SU-DHL-6 (cell line): ENCODE measurements at regions not wholly inside any gene's neighbourhood (a gene's known extent, or its start where the extent isn't known, plus 50 kb on each side); places are given as distances from the start of the nearest gene placed in this dataset.
"Not testable (repeated sequence)": the region's sequence is repeated elsewhere in the genome, so short reads cannot be mapped to it uniquely, and the experiment has no call there.

Source experiments
- H2AFZ ChIP-seq: fragments of 200-600 bp; sonication (generic); 2 replicates; pipeline ENCODE4 v1.6.1; 2014; ENCODE audit warnings: low read depth, mild to moderate bottlenecking, moderate library complexity, mixed read lengths, antibody characterized with exemption, low read length; ENCODE audit not compliant: severe bottlenecking
- H3F3A ChIP-seq: fragments of 200-600 bp; shearing (Covaris generic); 2 replicates; pipeline ENCODE4 v1.6.0; 2016; ENCODE audit warnings: antibody characterized with exemption, mild to moderate bottlenecking; ENCODE audit not compliant: insufficient read depth
- H3K27ac ChIP-seq: fragments of 200-600 bp; sonication (generic); 2 replicates; pipeline ENCODE4 v1.5.1; 2016; ENCODE audit warnings: low read depth, mild to moderate bottlenecking, low read length, moderate library complexity, mixed read lengths
- H3K27me3 ChIP-seq: fragments of 200-600 bp; sonication (generic), shearing (Covaris generic); 2 replicates; pipeline ENCODE4 v1.6.0; 2014; ENCODE audit warnings: mild to moderate bottlenecking, low read length
- H3K36me3 ChIP-seq: fragments of 200-600 bp; sonication (generic); 2 replicates; pipeline ENCODE4 v1.6.1; 2014; ENCODE audit warnings: mild to moderate bottlenecking, low read length, mixed read lengths
- H3K4me2 ChIP-seq: fragments of 300-600, 200-600 bp; shearing (Covaris generic), sonication (generic); 2 replicates; pipeline ENCODE4 v1.6.0; 2014; ENCODE audit warnings: low read length, low read depth, mild to moderate bottlenecking; ENCODE audit not compliant: poor library complexity, severe bottlenecking
- H3K4me3 ChIP-seq: fragments of 200-600 bp; sonication (generic); 2 replicates; pipeline ENCODE4 v1.5.1; 2014; ENCODE audit warnings: antibody characterized with exemption, low read length, mild to moderate bottlenecking, mixed read lengths; ENCODE audit not compliant: insufficient read depth, poor library complexity, severe bottlenecking
- H3K79me2 ChIP-seq: fragments of 200-600 bp; sonication (generic); 2 replicates; pipeline ENCODE4 v1.6.1; 2014; ENCODE audit warnings: mild to moderate bottlenecking, low read length, moderate library complexity; ENCODE audit not compliant: insufficient read depth
- H3K9ac ChIP-seq: fragments of 200-600 bp; sonication (generic); 2 replicates; pipeline ENCODE4 v1.7.0; 2014; ENCODE audit warnings: mild to moderate bottlenecking, low read length
- H3K9me2 ChIP-seq: fragments of 200-600 bp; sonication (generic); replicated peaks from 2 replicates; pipeline ENCODE4 v1.6.1; 2014; ENCODE audit warnings: low read length; ENCODE audit not compliant: insufficient read depth
- H3K9me3 ChIP-seq: fragments of 200-600 bp; sonication (generic); 2 replicates; pipeline ENCODE4 v1.6.1; 2014; ENCODE audit warnings: low read length, mixed read lengths; ENCODE audit not compliant: insufficient read depth
- H4K20me1 ChIP-seq: fragments of 200-600 bp; sonication (generic); 2 replicates; pipeline ENCODE4 v1.6.1; 2014; ENCODE audit warnings: low read depth, mild to moderate bottlenecking, antibody characterized with exemption, low read length, moderate library complexity, mixed read lengths

DNA sequence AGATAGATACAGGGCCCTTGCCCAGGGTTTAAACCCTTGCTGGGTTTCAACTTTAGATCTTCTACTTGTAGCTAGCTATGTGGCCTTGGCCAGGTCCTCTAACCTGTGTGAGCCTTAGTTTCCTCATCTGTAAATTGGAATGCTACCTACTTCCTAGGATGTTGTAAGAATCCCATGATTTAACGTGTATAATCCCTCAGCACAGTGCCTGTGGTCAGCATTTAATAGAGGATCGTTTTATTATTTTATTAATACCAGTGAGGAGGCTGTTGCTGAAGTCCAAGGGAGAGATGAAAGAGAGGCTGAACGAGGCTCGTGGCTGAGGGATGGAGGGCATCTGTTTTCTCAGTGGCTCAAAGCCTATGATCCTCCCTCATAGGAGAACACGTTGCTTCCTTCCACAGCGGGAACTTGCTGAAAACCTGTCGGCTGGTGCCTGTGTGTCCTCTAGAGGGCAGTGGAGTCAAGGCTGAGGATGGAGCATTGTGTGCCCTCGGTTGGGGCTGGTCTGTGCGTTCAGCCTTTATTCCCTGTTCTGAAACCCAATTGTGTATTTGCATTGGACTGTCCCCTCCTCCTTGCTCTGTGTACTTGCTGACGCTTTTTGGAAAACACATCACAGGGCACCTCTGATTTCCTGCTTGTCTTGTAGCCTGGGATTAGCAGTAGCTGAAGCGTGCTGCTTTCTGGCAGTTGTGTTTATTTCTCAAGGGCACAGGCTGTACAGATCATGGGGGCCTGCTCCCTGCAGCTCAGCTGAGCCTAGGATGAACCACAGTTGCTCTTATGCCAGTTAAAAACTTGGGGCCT is 104.3 kb downstream of the PROP1 start:
- not testable (repeated sequence) for H3K4me2 ChIP-seq, H3K9me3 ChIP-seq, H2AFZ ChIP-seq, H3K36me3 ChIP-seq, H3K4me3 ChIP-seq, H3F3A ChIP-seq, H3K9me2 ChIP-seq, H3K9ac ChIP-seq, H3K79me2 ChIP-seq, H3K27me3 ChIP-seq, H3K27ac ChIP-seq, H4K20me1 ChIP-seq

DNA sequence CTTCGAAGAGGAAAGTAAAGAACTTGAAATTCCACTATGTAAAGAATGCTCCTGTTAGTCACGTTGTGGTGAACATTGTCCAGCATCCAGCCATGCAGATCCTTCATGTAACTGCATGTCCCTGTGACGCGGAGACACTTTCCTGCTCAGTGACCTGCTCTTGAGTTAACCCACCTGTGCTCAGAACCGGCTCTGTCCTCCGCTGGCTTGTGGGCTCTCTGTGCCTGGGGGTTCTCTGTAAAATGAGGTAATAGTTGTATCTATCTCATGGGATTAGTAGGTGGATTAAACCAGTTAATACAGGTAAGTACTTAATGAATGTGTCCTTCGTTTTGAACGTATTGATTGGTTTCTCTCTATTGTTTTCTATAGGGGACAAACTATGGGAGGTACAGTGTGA is 100.6 kb upstream of the FAM153A start:
- not testable (repeated sequence) for H3K4me2 ChIP-seq, H3K9me2 ChIP-seq, H3K79me2 ChIP-seq, H4K20me1 ChIP-seq, H3K9me3 ChIP-seq, H3K4me3 ChIP-seq, H2AFZ ChIP-seq, H3F3A ChIP-seq, H3K36me3 ChIP-seq, H3K27ac ChIP-seq, H3K9ac ChIP-seq, H3K27me3 ChIP-seq

DNA sequence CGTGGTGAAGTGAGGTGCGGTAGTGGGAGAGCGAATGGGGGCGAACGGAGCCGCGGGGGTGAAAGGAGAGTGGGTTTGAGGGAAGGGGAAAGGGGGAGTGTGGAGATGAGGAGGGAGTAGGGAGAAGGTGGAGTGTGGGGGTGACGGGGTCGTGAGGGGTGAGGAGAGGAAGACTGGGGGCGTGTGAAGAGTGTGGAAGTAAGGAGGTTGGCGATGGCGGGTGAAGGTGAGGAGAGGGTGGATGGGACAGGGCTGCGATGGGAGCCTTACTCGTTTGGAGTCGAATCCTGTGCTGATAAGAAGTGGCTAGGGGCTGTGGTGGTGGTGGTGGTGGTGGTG is 93.2 kb upstream of the FAM153A start:
- H3K4me3 ChIP-seq: peak overlapping the region; percentile 45
- not testable (repeated sequence) for H4K20me1 ChIP-seq
- peak overlapping the region; percentile 41 for H3K4me2 ChIP-seq

DNA sequence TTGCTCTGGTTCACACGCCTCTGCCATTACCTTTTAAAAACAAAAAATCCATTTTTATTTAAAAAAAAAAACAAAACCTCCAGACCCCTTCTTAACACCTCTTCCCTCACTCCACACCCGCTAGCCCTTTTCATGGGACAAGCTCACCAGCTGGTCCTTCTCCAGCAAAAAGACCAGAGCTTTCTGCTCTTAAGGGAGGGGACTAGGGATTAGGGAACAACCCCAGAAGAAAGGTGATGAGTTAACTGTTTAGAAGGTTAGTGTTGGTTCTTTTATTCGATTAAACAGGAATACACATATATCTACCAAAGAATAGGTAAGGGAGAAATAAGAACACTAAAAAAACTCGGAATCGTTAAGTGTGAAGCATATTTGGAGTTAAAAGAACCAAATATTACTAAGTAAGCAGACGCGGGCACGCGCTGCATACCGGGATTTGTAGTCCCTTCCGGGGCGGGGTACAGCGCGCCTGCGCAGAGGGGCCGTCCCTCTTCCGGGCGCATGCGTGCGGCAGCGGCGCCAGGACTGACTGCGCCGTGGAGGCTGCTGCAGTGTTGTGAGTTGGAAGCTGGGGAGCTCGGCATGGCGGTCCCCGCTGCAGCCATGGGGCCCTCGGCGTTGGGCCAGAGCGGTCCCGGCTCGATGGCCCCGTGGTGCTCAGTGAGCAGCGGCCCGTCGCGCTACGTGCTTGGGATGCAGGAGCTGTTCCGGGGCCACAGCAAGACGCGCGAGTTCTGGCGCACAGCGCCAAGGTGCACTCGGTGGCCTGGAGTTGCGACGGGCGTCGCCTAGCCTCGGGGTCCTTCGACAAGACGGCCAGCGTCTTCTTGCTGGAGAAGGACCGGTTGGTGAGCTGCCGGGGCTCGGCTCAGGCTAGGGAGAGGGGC is 92.6 kb upstream of the FAM153A start:
- not testable (repeated sequence) for H2AFZ ChIP-seq, H3F3A ChIP-seq, H3K27ac ChIP-seq, H3K9me2 ChIP-seq, H4K20me1 ChIP-seq, H3K79me2 ChIP-seq, H3K36me3 ChIP-seq, H3K27me3 ChIP-seq, H3K9me3 ChIP-seq
- H3K4me3 ChIP-seq: peak overlapping the region; percentile 42
- H3K9ac ChIP-seq: peak overlapping the region; percentile 41; the same call in 1 of the 2 replicates
- peak overlapping the region; percentile 46 for H3K4me2 ChIP-seq

More for the DNA sequence above, 93.2 kb upstream of the FAM153A start:
- peak overlapping the region; percentile 41; the same call in 1 of the 2 replicates for H3K9ac ChIP-seq
- not testable (repeated sequence) for H3K36me3 ChIP-seq, H3K27ac ChIP-seq, H3K27me3 ChIP-seq, H3K9me2 ChIP-seq, H3F3A ChIP-seq, H3K9me3 ChIP-seq, H3K79me2 ChIP-seq, H2AFZ ChIP-seq

DNA sequence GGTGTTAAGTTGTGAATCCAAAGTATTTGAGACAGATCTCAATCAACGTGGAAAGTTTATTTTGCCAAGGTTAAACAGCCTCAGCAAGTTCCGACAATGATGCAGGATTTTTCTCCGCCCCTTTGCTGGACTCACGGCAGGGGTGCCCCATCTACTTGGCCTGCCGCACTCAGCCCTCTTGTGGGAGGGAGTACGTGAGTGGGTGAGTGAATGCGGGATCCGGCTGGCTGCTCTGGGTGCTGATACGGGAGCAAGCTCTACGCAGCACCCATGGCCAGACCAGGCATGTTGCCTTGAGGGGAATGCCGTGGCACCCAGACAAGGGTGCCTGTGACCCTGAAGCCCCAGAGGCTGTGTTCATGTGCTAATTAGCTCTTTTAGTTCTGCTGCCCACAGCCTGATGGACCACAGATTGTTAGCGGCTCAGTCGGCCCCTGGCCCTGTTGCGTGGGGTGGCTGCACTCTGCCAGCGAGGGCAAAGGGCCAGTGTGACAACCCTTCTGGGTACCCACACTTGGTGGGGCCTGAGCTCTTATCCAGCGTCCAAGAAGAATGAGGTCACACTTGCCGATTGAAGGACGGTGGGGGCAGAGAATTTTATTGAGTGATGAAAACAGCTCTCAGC is 81.2 kb upstream of the FAM153A start:
- not testable (repeated sequence) for H4K20me1 ChIP-seq, H3K79me2 ChIP-seq, H3K9ac ChIP-seq, H3K4me3 ChIP-seq, H3K27me3 ChIP-seq, H3K27ac ChIP-seq, H3K36me3 ChIP-seq, H3F3A ChIP-seq, H2AFZ ChIP-seq, H3K4me2 ChIP-seq, H3K9me2 ChIP-seq, H3K9me3 ChIP-seq

DNA sequence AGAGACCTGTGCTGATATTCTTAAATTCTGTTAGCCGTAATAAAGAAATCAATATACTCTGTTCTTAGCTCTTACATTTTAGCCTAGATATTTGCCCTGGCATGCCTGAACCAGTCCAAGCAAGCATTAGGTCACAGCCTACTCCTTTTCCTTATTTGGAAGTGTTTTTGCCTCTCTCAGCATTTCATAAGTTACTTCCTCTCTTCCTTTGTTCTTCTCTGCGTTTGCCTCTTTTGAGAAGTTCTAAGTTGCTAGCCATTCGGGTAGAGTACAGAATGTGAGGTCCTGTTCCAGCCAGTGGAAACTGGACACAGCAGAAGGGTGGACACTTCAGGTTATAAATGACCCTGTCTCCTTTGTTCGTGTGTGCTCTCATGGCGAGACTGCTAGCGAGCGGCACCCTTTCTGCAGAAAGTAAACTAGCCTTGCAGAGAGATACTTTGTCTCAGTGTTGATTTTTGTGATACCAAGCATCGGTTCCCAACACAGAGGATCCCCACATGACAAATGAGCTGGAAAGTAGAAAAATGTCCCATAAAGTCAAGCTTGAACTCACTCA is 75.0 kb upstream of the FAM153A start:
- H3K4me2 ChIP-seq, H3F3A ChIP-seq, H3K4me3 ChIP-seq, H3K36me3 ChIP-seq, H3K27ac ChIP-seq, H4K20me1 ChIP-seq, H2AFZ ChIP-seq, H3K9ac ChIP-seq, H3K9me3 ChIP-seq, H3K9me2 ChIP-seq, H3K27me3 ChIP-seq, H3K79me2 ChIP-seq: not testable (repeated sequence)

DNA sequence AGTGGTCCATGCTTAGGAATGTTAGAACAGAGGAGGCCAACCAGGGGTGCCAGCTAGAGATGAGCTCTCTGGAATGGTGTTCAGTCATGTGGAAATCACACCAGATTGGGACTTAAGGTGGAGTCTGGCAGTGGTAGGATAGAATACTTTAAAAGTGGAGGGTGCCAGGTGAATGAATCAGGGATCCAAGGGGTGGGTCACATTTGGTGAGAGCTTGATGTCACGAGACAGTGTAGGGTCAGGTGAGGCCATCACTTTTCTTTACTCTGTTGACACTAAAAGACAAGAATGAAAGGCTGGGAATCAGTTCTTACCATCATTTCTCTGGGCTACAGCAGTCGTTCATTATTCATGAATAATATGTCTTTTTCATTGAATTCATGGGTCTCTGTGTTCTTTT is 73.8 kb upstream of the FAM153A start:
- not testable (repeated sequence) for H3K27me3 ChIP-seq, H3K27ac ChIP-seq, H2AFZ ChIP-seq, H3K79me2 ChIP-seq, H3K4me2 ChIP-seq, H3K9me3 ChIP-seq, H3F3A ChIP-seq, H3K36me3 ChIP-seq, H4K20me1 ChIP-seq, H3K9me2 ChIP-seq, H3K9ac ChIP-seq, H3K4me3 ChIP-seq
